Neural cell (in vitro differentiated cells): ENCODE measurements at regions not wholly inside any gene's neighbourhood (a gene's known extent, or its start where the extent isn't known, plus 50 kb on each side); places are given as distances from the start of the nearest gene placed in this dataset.

ENCODE experiments used
- EP300 ChIP-seq: fragments of 450-650 bp; conservative IDR thresholded peaks from 2 replicates; pipeline ENCODE4 v1.6.1; 2014; ENCODE audit warnings: antibody characterized with exemption, mild to moderate bottlenecking, moderate library complexity; ENCODE audit not compliant: poor library complexity, severe bottlenecking
- EZH2 ChIP-seq: fragments of 200-600, 300-800 bp; shearing (Covaris generic), sonication (generic); IDR thresholded peaks from 2 replicates; pipeline ENCODE4 v1.6.1; 2014; ENCODE audit warnings: antibody characterized with exemption, low read length, borderline replicate concordance, mild to moderate bottlenecking; ENCODE audit not compliant: insufficient read depth, poor library complexity, severe bottlenecking
- TAF1 ChIP-seq: IDR thresholded peaks from 2 replicates; pipeline ENCODE4 v1.6.1; 2012; ENCODE audit warnings: low read depth
- TF ChIP-seq, protein P1 (sequence below): fragments of 450-650 bp; IDR thresholded peaks from 2 replicates; pipeline ENCODE4 v1.5.1; 2014; ENCODE audit warnings: antibody characterized with exemption, mild to moderate bottlenecking, moderate library complexity; ENCODE audit not compliant: poor library complexity, severe bottlenecking

DNA sequence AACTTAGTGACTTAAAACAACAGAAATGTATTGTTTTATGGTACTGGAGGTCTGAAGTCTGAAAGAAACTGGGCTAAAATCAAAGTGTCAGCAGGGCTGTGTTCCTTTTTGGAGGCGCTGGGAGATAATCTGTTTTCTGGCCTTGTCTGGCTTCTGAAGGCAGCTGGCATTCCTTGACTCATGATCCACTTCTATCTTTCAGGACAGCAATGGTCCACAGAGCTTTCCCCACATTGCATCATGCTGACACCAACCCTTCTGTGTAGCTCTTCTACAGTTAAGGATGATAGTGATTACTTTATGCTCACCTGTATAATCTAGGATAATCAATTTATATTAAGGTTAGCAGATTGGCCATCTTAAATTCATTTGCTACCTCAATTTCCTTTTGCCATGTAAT lies 392.1 kb downstream of the TDRD15 start:
- TF ChIP-seq, protein P1, sequence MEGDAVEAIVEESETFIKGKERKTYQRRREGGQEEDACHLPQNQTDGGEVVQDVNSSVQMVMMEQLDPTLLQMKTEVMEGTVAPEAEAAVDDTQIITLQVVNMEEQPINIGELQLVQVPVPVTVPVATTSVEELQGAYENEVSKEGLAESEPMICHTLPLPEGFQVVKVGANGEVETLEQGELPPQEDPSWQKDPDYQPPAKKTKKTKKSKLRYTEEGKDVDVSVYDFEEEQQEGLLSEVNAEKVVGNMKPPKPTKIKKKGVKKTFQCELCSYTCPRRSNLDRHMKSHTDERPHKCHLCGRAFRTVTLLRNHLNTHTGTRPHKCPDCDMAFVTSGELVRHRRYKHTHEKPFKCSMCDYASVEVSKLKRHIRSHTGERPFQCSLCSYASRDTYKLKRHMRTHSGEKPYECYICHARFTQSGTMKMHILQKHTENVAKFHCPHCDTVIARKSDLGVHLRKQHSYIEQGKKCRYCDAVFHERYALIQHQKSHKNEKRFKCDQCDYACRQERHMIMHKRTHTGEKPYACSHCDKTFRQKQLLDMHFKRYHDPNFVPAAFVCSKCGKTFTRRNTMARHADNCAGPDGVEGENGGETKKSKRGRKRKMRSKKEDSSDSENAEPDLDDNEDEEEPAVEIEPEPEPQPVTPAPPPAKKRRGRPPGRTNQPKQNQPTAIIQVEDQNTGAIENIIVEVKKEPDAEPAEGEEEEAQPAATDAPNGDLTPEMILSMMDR, result no peak
- TF ChIP-seq EP300, result no peak
- TF ChIP-seq EZH2, result no peak
- TF ChIP-seq TAF1, result no peak
